Stimulated activated memory B cell treated with anti-CD40 and anti-IgM and Interleukin-4, amounts not matched to agents 10 μg/mL and 1 μg/mL and 100 μg/mL, for 72 hours (primary cell): ENCODE measurements at regions not wholly inside any gene's neighbourhood (a gene's known extent, or its start where the extent isn't known, plus 50 kb on each side); places are given as distances from the start of the nearest gene placed in this dataset.
A peak's percentile ranks its signal among the peaks of the same experiment; 100 is the strongest.

Experiments used
- ATAC-seq: fragments of 150-1000 bp; cut with Tn5 transposase; 2 replicates; pipeline ENCODE4 v1.10.0; 2021
- H3K27ac Mint-ChIP-seq: one replicate; pipeline ENCODE4 v1.8.0; 2022; ENCODE audit warnings: mild to moderate bottlenecking, mixed read lengths
- H3K27me3 Mint-ChIP-seq: one replicate; pipeline ENCODE4 v1.8.0; 2022; ENCODE audit warnings: mixed read lengths
- H3K36me3 Mint-ChIP-seq: one replicate; pipeline ENCODE4 v1.8.0; 2022; ENCODE audit warnings: mixed read lengths
- H3K4me1 Mint-ChIP-seq: one replicate; pipeline ENCODE4 v1.8.0; 2022; ENCODE audit warnings: mixed read lengths
- H3K4me3 Mint-ChIP-seq: one replicate; pipeline ENCODE4 v1.8.0; 2022; ENCODE audit warnings: mild to moderate bottlenecking, moderate library complexity, mixed read lengths
- H3K9me3 Mint-ChIP-seq: one replicate; pipeline ENCODE4 v1.8.0; 2022; ENCODE audit warnings: mixed read lengths

- H3K27me3 Mint-ChIP-seq, result no peaks in the 10 kb centered on the region
- ATAC-seq, result peak; percentile 39
- H3K36me3 Mint-ChIP-seq, result no peaks in the 10 kb centered on the region
- no peaks in the 10 kb centered on the region for H3K4me1 Mint-ChIP-seq
- no peak overlapping the region for H3K4me3 Mint-ChIP-seq
- H3K9me3 Mint-ChIP-seq, result no peaks in the 10 kb centered on the region
- H3K27ac Mint-ChIP-seq, result no peak overlapping the region
Observed at GRCh38 chr9:8223861-8224260, 424.3 kb upstream of the DMAC1 start.

GRCh38 chr9:8221462-8221861 lies 421.9 kb upstream of the DMAC1 start:
- H3K27me3 Mint-ChIP-seq, result peaks cover 11% of the 10 kb centered on the region
- H3K36me3 Mint-ChIP-seq, result no peaks in the 10 kb centered on the region
- no peak overlapping the region for H3K4me3 Mint-ChIP-seq
- H3K27ac Mint-ChIP-seq, result no peak overlapping the region
- no peak for ATAC-seq
- peaks cover 3% of the 10 kb centered on the region for H3K9me3 Mint-ChIP-seq
- no peaks in the 10 kb centered on the region for H3K4me1 Mint-ChIP-seq

GRCh38 chr9:8208465-8208864 lies 408.9 kb upstream of the DMAC1 start:
- Mint-ChIP-seq H3K9me3 (no peaks in the 10 kb centered on the region), H3K4me1 (no peaks in the 10 kb centered on the region), H3K36me3 (no peaks in the 10 kb centered on the region), H3K4me3 (no peak overlapping the region), H3K27ac (no peak overlapping the region), H3K27me3 (no peaks in the 10 kb centered on the region)
- ATAC-seq, result no peak

- Mint-ChIP-seq H3K4me1 (no peaks in the 10 kb centered on the region), H3K4me3 (no peak overlapping the region), H3K27ac (no peak overlapping the region), H3K9me3 (no peaks in the 10 kb centered on the region), H3K27me3 (no peaks in the 10 kb centered on the region), H3K36me3 (no peaks in the 10 kb centered on the region)
- ATAC-seq, result no peak
Observed at GRCh38 chr9:8207596-8207995, 408.0 kb upstream of the DMAC1 start.

DNA sequence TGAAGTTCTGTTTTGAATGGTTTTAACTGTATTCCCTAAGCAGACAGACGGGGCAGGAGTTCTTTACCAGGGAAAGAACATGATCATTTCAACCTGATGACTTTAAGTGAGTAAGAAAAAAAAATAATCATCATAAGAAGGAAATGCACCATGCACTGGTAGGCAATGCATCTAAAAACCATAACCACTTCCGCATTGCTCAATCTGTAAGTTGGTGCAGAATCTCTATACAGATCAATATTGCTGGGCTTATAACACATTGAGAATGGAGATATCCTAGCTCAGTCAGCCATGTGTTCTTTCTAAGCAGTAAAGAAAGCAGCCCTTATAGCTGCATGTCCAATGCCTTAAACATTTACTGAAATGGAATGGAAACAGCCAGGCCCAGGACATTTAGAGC lies 407.1 kb upstream of the DMAC1 start:
- ATAC-seq, result no peak

GRCh38 chr9:8205576-8205975 lies 406.0 kb upstream of the DMAC1 start:
- H3K4me3 Mint-ChIP-seq, result no peak overlapping the region
- H3K4me1 Mint-ChIP-seq, result no peaks in the 10 kb centered on the region
- no peak overlapping the region for H3K27ac Mint-ChIP-seq
- no peaks in the 10 kb centered on the region for H3K27me3 Mint-ChIP-seq
- no peak for ATAC-seq
- H3K9me3 Mint-ChIP-seq, result peaks cover 3% of the 10 kb centered on the region
- H3K36me3 Mint-ChIP-seq, result no peaks in the 10 kb centered on the region

More for the DNA sequence above, 407.1 kb upstream of the DMAC1 start:
- H3K9me3 Mint-ChIP-seq, result peaks cover 2% of the 10 kb centered on the region
- H3K27ac Mint-ChIP-seq, result no peak overlapping the region
- no peaks in the 10 kb centered on the region for H3K4me1 Mint-ChIP-seq
- no peak overlapping the region for H3K4me3 Mint-ChIP-seq
- no peaks in the 10 kb centered on the region for H3K36me3 Mint-ChIP-seq
- no peaks in the 10 kb centered on the region for H3K27me3 Mint-ChIP-seq

DNA sequence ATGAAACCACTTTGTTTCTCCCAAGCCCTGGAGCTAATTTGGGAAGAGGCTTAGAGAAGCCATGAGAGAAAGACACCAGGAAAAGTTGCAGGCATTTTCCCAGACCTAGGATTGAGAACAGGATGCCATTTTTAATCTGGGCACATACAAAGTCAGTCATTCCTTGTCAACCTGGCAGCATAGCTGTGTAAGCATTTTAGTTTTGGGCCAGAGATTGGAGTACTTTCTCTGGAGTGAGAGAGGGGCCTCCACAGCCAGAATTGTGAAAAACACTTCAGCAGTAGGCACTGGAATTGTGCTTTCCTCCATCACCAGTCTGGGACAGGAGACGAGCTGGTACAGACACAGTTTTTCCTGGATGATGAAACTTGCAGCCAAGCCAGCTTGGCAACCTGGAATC lies 390.3 kb upstream of the DMAC1 start:
- no peak overlapping the region for H3K27ac Mint-ChIP-seq
- H3K36me3 Mint-ChIP-seq, result no peaks in the 10 kb centered on the region
- H3K27me3 Mint-ChIP-seq, result peaks cover 30% of the 10 kb centered on the region

DNA sequence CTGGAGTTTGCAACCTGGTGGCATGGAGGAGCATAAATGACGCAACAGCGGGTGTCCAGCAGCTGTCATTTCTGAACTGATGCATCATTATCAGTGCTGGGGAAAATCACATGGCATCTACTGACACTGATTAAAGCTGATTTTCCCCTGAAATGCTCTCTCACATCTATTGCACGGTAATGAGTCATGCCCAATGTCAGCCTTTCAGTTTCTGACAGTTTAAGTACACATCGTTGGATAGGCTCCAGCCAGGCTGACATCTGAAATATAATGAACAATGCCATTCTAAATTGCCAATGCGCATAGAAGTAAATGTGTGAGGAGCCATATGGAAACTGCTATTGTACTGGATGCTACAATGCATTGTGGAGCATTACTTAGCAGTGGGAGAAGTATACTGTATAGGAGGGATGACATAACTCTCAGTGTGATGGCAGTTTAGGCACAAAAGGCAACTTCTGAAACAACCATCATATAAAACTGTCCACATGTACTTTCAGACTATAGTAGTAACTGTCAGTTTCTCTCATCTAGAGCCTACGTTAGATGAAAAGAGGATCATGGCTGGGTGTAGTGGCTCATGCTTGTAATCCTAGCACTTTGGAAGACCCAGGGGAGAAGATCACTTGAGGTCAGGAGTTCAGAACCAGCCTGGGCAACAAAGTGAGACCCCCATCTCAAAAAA lies 389.3 kb upstream of the DMAC1 start:
- no peak for ATAC-seq
- H3K4me1 Mint-ChIP-seq, result no peaks in the 10 kb centered on the region
- no peak overlapping the region for H3K27ac Mint-ChIP-seq
- H3K27me3 Mint-ChIP-seq, result peaks cover 24% of the 10 kb centered on the region
- H3K36me3 Mint-ChIP-seq, result no peaks in the 10 kb centered on the region
- H3K9me3 Mint-ChIP-seq, result peaks cover 6% of the 10 kb centered on the region
- H3K4me3 Mint-ChIP-seq, result no peak overlapping the region

More for the DNA sequence above, 390.3 kb upstream of the DMAC1 start:
- peaks cover 6% of the 10 kb centered on the region for H3K9me3 Mint-ChIP-seq
- no peaks in the 10 kb centered on the region for H3K4me1 Mint-ChIP-seq
- no peak for ATAC-seq
- H3K4me3 Mint-ChIP-seq, result no peak overlapping the region

DNA sequence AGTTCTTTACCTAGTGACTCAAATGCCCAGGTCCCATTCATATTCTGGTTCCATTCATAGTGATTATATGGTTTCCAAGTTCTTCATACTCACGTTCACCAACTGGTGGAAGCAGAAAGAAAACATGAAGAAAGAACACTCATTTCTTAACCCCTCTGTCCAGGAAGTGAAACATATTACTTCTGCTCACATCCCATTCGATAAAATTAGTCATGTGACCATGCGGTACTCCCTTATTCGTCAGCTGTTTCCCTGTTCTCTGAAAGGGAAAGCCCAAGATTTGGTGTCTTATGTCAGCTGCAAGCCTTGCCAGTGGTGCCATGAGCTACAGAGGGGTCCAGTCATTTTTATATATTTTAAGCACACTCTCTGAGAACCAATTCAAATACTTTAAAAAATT lies 387.0 kb upstream of the DMAC1 start:
- no peak overlapping the region for H3K27ac Mint-ChIP-seq
- ATAC-seq, result peak; percentile 58
- peaks cover 14% of the 10 kb centered on the region for H3K27me3 Mint-ChIP-seq
- H3K36me3 Mint-ChIP-seq, result no peaks in the 10 kb centered on the region
- H3K4me1 Mint-ChIP-seq, result no peaks in the 10 kb centered on the region
- H3K4me3 Mint-ChIP-seq, result no peak overlapping the region
- peaks cover 3% of the 10 kb centered on the region for H3K9me3 Mint-ChIP-seq

GRCh38 chr9:8183618-8184017 lies 384.0 kb upstream of the DMAC1 start:
- H3K27ac Mint-ChIP-seq, result no peak overlapping the region
- no peaks in the 10 kb centered on the region for H3K27me3 Mint-ChIP-seq
- H3K9me3 Mint-ChIP-seq, result no peaks in the 10 kb centered on the region
- H3K4me3 Mint-ChIP-seq, result no peak overlapping the region
- no peaks in the 10 kb centered on the region for H3K36me3 Mint-ChIP-seq
- no peak for ATAC-seq
- no peaks in the 10 kb centered on the region for H3K4me1 Mint-ChIP-seq

DNA sequence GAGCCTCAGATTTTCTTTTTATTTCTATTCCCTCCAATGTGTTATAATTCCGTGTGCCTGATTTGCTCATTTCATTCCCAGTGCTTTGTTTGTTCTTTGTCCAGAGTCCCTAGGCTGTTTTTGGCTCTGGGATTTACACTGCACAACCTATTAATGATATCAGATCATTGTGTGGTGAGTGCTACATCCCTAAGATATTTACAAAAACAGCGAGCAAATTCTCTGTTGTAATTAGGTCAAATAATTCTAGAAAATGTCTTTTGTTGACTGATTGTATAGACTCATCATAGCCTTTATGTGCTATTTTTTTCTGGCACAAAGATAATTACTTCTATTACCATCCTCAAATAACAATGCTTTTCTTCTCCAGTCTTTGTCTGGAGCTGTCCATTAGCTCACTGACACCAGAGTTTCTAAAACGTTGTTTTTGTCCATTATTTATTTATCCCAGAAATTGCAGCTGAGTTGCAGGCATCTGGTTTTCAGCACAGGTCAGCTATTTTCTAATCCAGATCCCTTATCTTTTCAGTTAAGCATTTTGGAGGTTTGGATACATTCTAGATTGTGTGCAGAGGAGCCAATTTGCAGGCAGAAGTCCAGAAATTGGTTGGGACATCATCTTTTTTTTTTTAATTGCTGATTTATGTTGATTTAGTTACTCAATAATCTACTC lies 379.9 kb upstream of the DMAC1 start:
- Mint-ChIP-seq H3K4me3 (no peak overlapping the region), H3K36me3 (no peaks in the 10 kb centered on the region), H3K9me3 (no peaks in the 10 kb centered on the region), H3K4me1 (no peaks in the 10 kb centered on the region), H3K27me3 (no peaks in the 10 kb centered on the region), H3K27ac (no peak overlapping the region)
- no peak for ATAC-seq

DNA sequence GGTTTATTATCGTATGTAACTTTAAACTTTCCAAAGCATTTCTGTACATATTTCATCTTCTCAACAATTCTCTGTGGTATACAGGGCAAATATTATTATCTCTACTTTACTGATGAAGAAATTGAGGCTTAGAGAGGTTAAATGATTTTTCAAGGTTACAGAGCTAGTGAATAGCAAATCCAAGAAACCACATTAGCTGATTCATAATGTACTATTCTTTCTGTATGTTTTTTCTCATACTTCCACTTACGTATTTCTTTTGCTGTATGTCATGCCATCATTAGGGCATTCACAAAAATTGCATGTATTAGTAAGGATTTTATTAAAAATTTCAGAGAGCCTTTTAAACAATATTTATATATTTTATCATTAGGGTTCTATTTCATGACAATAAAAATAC lies 372.4 kb upstream of the DMAC1 start:
- Mint-ChIP-seq H3K27me3 (peaks cover 16% of the 10 kb centered on the region), H3K27ac (no peak overlapping the region), H3K4me1 (no peaks in the 10 kb centered on the region), H3K4me3 (no peak overlapping the region), H3K36me3 (no peaks in the 10 kb centered on the region), H3K9me3 (no peaks in the 10 kb centered on the region)
- ATAC-seq, result no peak

GRCh38 chr9:8168916-8169438 lies 369.4 kb upstream of the DMAC1 start:
- Mint-ChIP-seq H3K4me3 (no peak overlapping the region), H3K36me3 (no peaks in the 10 kb centered on the region), H3K4me1 (no peaks in the 10 kb centered on the region), H3K27me3 (peaks cover 16% of the 10 kb centered on the region), H3K27ac (no peak overlapping the region), H3K9me3 (no peaks in the 10 kb centered on the region)
- no peak for ATAC-seq

DNA sequence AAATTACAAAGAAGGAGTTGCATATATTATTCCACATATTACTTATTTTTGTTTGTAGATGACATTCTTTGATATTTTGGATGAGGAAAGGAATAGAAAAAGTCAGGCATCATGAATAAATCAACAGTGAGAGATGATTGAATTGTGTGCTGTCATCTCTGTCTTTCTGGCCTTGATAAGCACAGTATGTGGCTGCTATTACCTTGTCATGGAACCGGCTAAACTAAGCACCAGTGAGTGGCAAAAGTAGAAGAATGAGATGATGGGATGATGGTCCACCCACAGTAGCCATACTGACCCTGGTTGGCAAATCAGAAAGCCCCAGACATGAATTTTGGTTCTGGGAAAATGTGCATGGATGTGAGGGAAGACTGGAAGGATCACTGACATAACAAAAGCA lies 361.2 kb upstream of the DMAC1 start:
- no peaks in the 10 kb centered on the region for H3K9me3 Mint-ChIP-seq
- H3K27ac Mint-ChIP-seq, result no peak overlapping the region
- H3K4me3 Mint-ChIP-seq, result no peak overlapping the region
- peaks cover 10% of the 10 kb centered on the region for H3K4me1 Mint-ChIP-seq
- no peaks in the 10 kb centered on the region for H3K36me3 Mint-ChIP-seq
- ATAC-seq, result no peak
- no peaks in the 10 kb centered on the region for H3K27me3 Mint-ChIP-seq

DNA sequence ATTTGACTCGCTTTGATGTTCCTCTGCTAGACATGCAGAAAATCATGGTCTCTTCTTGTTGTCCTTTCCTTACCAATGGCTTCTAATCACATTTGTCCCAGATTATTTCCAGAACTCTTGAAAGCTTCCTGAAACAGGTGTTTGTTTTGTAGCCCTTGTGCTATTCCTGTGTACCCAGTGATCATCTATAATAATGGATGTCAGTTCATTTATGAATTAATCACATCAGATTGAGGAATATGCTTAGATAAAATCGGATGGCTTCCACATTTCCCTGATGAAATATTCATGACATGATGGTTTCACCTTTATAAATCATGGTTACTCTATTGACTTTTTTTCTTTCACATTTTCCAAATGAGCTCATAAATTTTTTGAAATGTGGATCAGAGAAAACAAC lies 359.0 kb upstream of the DMAC1 start:
- H3K4me3 Mint-ChIP-seq, result no peak overlapping the region
- H3K27me3 Mint-ChIP-seq, result no peaks in the 10 kb centered on the region
- no peaks in the 10 kb centered on the region for H3K9me3 Mint-ChIP-seq
- no peak overlapping the region for H3K27ac Mint-ChIP-seq
- no peak for ATAC-seq
- H3K4me1 Mint-ChIP-seq, result peaks cover 10% of the 10 kb centered on the region
- no peaks in the 10 kb centered on the region for H3K36me3 Mint-ChIP-seq

DNA sequence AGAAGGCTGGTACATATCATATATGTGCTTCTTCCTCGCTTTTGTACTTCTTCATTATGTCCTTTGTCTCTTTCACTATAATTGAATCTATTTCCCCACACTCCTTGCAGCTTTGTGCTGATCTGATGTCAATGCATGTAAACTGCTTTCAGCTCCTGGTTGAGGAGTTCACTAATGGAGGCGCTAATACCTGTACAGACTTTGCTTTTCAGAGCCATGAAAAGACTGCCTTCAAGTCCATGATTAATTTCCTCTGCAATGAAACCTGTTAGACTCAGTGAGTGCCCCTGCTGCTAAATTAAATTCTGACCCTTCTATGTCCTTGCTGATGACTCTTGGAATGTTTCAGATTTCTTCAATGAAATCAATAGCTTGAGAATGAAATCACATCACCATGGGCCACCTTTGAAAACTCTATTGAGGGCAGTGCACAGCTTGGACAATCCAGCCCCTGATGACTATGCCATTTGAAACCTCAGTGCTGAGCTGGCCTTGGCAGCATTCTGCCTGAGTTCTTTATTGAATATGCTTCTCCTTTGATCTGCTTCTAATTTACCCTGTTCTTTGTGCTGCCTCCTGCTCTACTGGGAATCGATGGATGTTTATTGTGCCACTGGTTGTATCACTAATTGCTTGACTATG lies 358.2 kb upstream of the DMAC1 start:
- peaks cover 10% of the 10 kb centered on the region for H3K4me1 Mint-ChIP-seq
- no peak overlapping the region for H3K27ac Mint-ChIP-seq
- no peak overlapping the region for H3K4me3 Mint-ChIP-seq
- no peaks in the 10 kb centered on the region for H3K27me3 Mint-ChIP-seq
- H3K36me3 Mint-ChIP-seq, result no peaks in the 10 kb centered on the region
- ATAC-seq, result no peak
- no peaks in the 10 kb centered on the region for H3K9me3 Mint-ChIP-seq
